Thyroid gland (tissue), 4 donors: ENCODE measurements at regions not wholly inside any gene's neighbourhood (a gene's known extent, or its start where the extent isn't known, plus 50 kb on each side); places are given as distances from the start of the nearest gene placed in this dataset.

ENCODE experiments used
- CTCF ChIP-seq, 6 experiments: fragments of 200-600 bp in 3 of 6; fragments of 450-650 bp in 3 of 6; sonication (generic) in 3 of 6; IDR thresholded peaks; one replicate each; pipeline ENCODE4 v1.5.1; 2016 to 2019; ENCODE audit warnings: antibody characterized with exemption in 6 of 6, mild to moderate bottlenecking in 2 of 6, inconsistent platforms in 1 of 6, moderate library complexity in 1 of 6
- POLR2A ChIP-seq, 2 donors: fragments of 450-650 bp; IDR thresholded peaks; one replicate each; pipeline ENCODE4 v1.6.1; 2017; ENCODE audit warnings: antibody characterized with exemption in 2 of 2, mild to moderate bottlenecking in 2 of 2, moderate library complexity in 1 of 2

GRCh38 chr5:63121471-63121870, 542.9 kb downstream of the LRRC70 start:
- no peak for TF ChIP-seq CTCF (IDR thresholded peaks at IDR 0.05)
- no peak for TF ChIP-seq POLR2A (IDR thresholded peaks at IDR 0.05)
